ENCODE measurements at regions not wholly inside any gene's neighbourhood (a gene's known extent, or its start where the extent isn't known, plus 50 kb on each side); places are given as distances from the start of the nearest gene placed in this dataset.
A peak's percentile ranks its signal among the peaks of the same experiment; 100 is the strongest.

- DNase-seq (peak in 1 of 2 donors; percentile 38), ATAC-seq (replicated peaks in 1 of 2) (peak; percentile 76 to 88)
- peak overlapping the region; percentile 89 for H3K27ac Mint-ChIP-seq
- peaks cover 0 to 13% of the 10 kb centered on the region in 2 donors for H3K36me3 Mint-ChIP-seq (ENCODE audit: insufficient read depth in 2 of 2)
- peaks cover 61% of the 10 kb centered on the region for H3K4me1 Mint-ChIP-seq (ENCODE audit: low read depth)
- H3K4me3 Mint-ChIP-seq, result peak overlapping the region; percentile 49 to 71
- H3K27me3 Mint-ChIP-seq (ENCODE audit: low read depth), result no peaks in the 10 kb centered on the region
- H3K9me3 Mint-ChIP-seq, result peaks cover 5% of the 10 kb centered on the region in 2 donors
These were observed 100.7 kb downstream of the DUSP6 start for GRCh38 chr12:89251342-89252271.

- Mint-ChIP-seq H3K36me3 (ENCODE audit: insufficient read depth in 2 of 2) (peaks cover 0 to 12% of the 10 kb centered on the region in 2 donors), H3K4me1 (ENCODE audit: low read depth) (peaks cover 69% of the 10 kb centered on the region), H3K27ac (peak overlapping the region; percentile 90), H3K27me3 (ENCODE audit: low read depth) (no peaks in the 10 kb centered on the region), H3K9me3 (peaks cover 5% of the 10 kb centered on the region in 2 donors), H3K4me3 (peak overlapping the region in 1 of 2 donors; percentile 71)
- ATAC-seq (replicated peaks in 1 of 2) (peak; percentile 45 to 56), DNase-seq (no peak)
These were observed 101.7 kb downstream of the DUSP6 start for GRCh38 chr12:89250636-89251035.

- no peak for DNase-seq
- ATAC-seq (replicated peaks in 1 of 2), result no peak
- peaks cover 0 to 11% of the 10 kb centered on the region in 2 donors for H3K36me3 Mint-ChIP-seq (ENCODE audit: insufficient read depth in 2 of 2)
- H3K27ac Mint-ChIP-seq, result peak overlapping the region; percentile 63
- H3K27me3 Mint-ChIP-seq (ENCODE audit: low read depth), result no peaks in the 10 kb centered on the region
- H3K4me1 Mint-ChIP-seq (ENCODE audit: low read depth), result peaks cover 73% of the 10 kb centered on the region
- peak overlapping the region in 1 of 2 donors; percentile 71 for H3K4me3 Mint-ChIP-seq
- peaks cover 5% of the 10 kb centered on the region in 2 donors for H3K9me3 Mint-ChIP-seq
These were observed 102.1 kb downstream of the DUSP6 start for GRCh38 chr12:89250213-89250612.

GRCh38 chr12:89247967-89248366 is 104.3 kb downstream of the DUSP6 start:
- ATAC-seq (replicated peaks in 1 of 2) (no peak), DNase-seq (no peak)
- no peak overlapping the region for H3K4me3 Mint-ChIP-seq
- H3K9me3 Mint-ChIP-seq, result peaks cover 5 to 6% of the 10 kb centered on the region in 2 donors
- H3K36me3 Mint-ChIP-seq (ENCODE audit: insufficient read depth in 2 of 2), result peaks cover 6 to 9% of the 10 kb centered on the region in 2 donors
- H3K27me3 Mint-ChIP-seq (ENCODE audit: low read depth), result no peaks in the 10 kb centered on the region
- H3K27ac Mint-ChIP-seq, result no peak overlapping the region
- peaks cover 78% of the 10 kb centered on the region for H3K4me1 Mint-ChIP-seq (ENCODE audit: low read depth)

- H3K27ac Mint-ChIP-seq, result no peak overlapping the region
These were observed 104.8 kb downstream of the DUSP6 start for GRCh38 chr12:89247541-89247942.

GRCh38 chr12:89245090-89245489 is 107.2 kb downstream of the DUSP6 start:
- peak overlapping the region; percentile 80 for H3K27ac Mint-ChIP-seq
- peak overlapping the region; percentile 2 to 49 for H3K4me3 Mint-ChIP-seq
- ATAC-seq (replicated peaks in 1 of 2), result peak; percentile 74 to 77
- peaks cover 64% of the 10 kb centered on the region for H3K4me1 Mint-ChIP-seq (ENCODE audit: low read depth)
- H3K9me3 Mint-ChIP-seq, result peaks cover 10 to 13% of the 10 kb centered on the region in 2 donors
- DNase-seq, result peak; percentile 55 to 57
- H3K36me3 Mint-ChIP-seq (ENCODE audit: insufficient read depth in 2 of 2), result peaks cover 11 to 19% of the 10 kb centered on the region in 2 donors
- no peaks in the 10 kb centered on the region for H3K27me3 Mint-ChIP-seq (ENCODE audit: low read depth)

More at GRCh38 chr12:89247541-89247942, 104.8 kb downstream of the DUSP6 start:
- DNase-seq (no peak), ATAC-seq (replicated peaks in 1 of 2) (no peak)
- no peaks in the 10 kb centered on the region for H3K27me3 Mint-ChIP-seq (ENCODE audit: low read depth)
- no peak overlapping the region for H3K4me3 Mint-ChIP-seq
- H3K4me1 Mint-ChIP-seq (ENCODE audit: low read depth), result peaks cover 78% of the 10 kb centered on the region
- peaks cover 6 to 10% of the 10 kb centered on the region in 2 donors for H3K36me3 Mint-ChIP-seq (ENCODE audit: insufficient read depth in 2 of 2)
- H3K9me3 Mint-ChIP-seq, result peaks cover 5 to 6% of the 10 kb centered on the region in 2 donors

- peak overlapping the region; percentile 80 for H3K27ac Mint-ChIP-seq
- peaks cover 10 to 13% of the 10 kb centered on the region in 2 donors for H3K9me3 Mint-ChIP-seq
- ATAC-seq (replicated peaks in 1 of 2), result peak; percentile 87 to 90
- peaks cover 61% of the 10 kb centered on the region for H3K4me1 Mint-ChIP-seq (ENCODE audit: low read depth)
- peak; percentile 54 to 60 for DNase-seq
- peak overlapping the region; percentile 2 to 49 for H3K4me3 Mint-ChIP-seq
- H3K36me3 Mint-ChIP-seq (ENCODE audit: insufficient read depth in 2 of 2), result peaks cover 11 to 19% of the 10 kb centered on the region in 2 donors
- no peaks in the 10 kb centered on the region for H3K27me3 Mint-ChIP-seq (ENCODE audit: low read depth)
These were observed 107.8 kb downstream of the DUSP6 start for GRCh38 chr12:89244536-89244935.

- H3K4me3 Mint-ChIP-seq, result peak overlapping the region; percentile 2 to 49
- peaks cover 11 to 19% of the 10 kb centered on the region in 2 donors for H3K36me3 Mint-ChIP-seq (ENCODE audit: insufficient read depth in 2 of 2)
- ATAC-seq (replicated peaks in 1 of 2) (peak; percentile 49 to 62), DNase-seq (peak in 1 of 2 donors; percentile 13)
- H3K27me3 Mint-ChIP-seq (ENCODE audit: low read depth), result no peaks in the 10 kb centered on the region
- H3K4me1 Mint-ChIP-seq (ENCODE audit: low read depth), result peaks cover 62% of the 10 kb centered on the region
- H3K27ac Mint-ChIP-seq, result peak overlapping the region; percentile 80
- H3K9me3 Mint-ChIP-seq, result peaks cover 10 to 13% of the 10 kb centered on the region in 2 donors
These were observed 108.5 kb downstream of the DUSP6 start for GRCh38 chr12:89243771-89244170.

- peaks cover 19 to 21% of the 10 kb centered on the region in 2 donors for H3K9me3 Mint-ChIP-seq
- DNase-seq, result no peak
- ATAC-seq (replicated peaks in 1 of 2), result no peak
- no peak overlapping the region for H3K4me3 Mint-ChIP-seq
- no peak overlapping the region for H3K27ac Mint-ChIP-seq
- H3K36me3 Mint-ChIP-seq (ENCODE audit: insufficient read depth in 2 of 2), result peaks cover 19 to 28% of the 10 kb centered on the region in 2 donors
- no peaks in the 10 kb centered on the region for H3K27me3 Mint-ChIP-seq (ENCODE audit: low read depth)
- peaks cover 69% of the 10 kb centered on the region for H3K4me1 Mint-ChIP-seq (ENCODE audit: low read depth)
These were observed 112.8 kb downstream of the DUSP6 start for GRCh38 chr12:89239534-89239933.

- H3K36me3 Mint-ChIP-seq (ENCODE audit: insufficient read depth in 2 of 2), result peaks cover 15 to 32% of the 10 kb centered on the region in 2 donors
- no peak overlapping the region for H3K4me3 Mint-ChIP-seq
These were observed 113.7 kb downstream of the DUSP6 start for GRCh38 chr12:89238593-89238992.

GRCh38 chr12:89237763-89238162 is 114.5 kb downstream of the DUSP6 start:
- H3K4me1 Mint-ChIP-seq (ENCODE audit: low read depth), result peaks cover 62% of the 10 kb centered on the region

More at GRCh38 chr12:89238593-89238992, 113.7 kb downstream of the DUSP6 start:
- Mint-ChIP-seq H3K27me3 (ENCODE audit: low read depth) (no peaks in the 10 kb centered on the region), H3K9me3 (peaks cover 16 to 21% of the 10 kb centered on the region in 2 donors), H3K4me1 (ENCODE audit: low read depth) (peaks cover 66% of the 10 kb centered on the region), H3K27ac (no peak overlapping the region)
- ATAC-seq (replicated peaks in 1 of 2) (no peak), DNase-seq (no peak)

GRCh38 chr12:89236748-89237383 is 115.4 kb downstream of the DUSP6 start:
- peaks cover 15% of the 10 kb centered on the region in 2 donors for H3K9me3 Mint-ChIP-seq
- peaks cover 64% of the 10 kb centered on the region for H3K4me1 Mint-ChIP-seq (ENCODE audit: low read depth)
- peaks cover 15 to 21% of the 10 kb centered on the region in 2 donors for H3K36me3 Mint-ChIP-seq (ENCODE audit: insufficient read depth in 2 of 2)
- H3K27me3 Mint-ChIP-seq (ENCODE audit: low read depth), result no peaks in the 10 kb centered on the region
- ATAC-seq (replicated peaks in 1 of 2) (no peak), DNase-seq (no peak)
- no peak overlapping the region for H3K27ac Mint-ChIP-seq
- H3K4me3 Mint-ChIP-seq, result peak overlapping the region in 1 of 2 donors; percentile 14

More at GRCh38 chr12:89237763-89238162, 114.5 kb downstream of the DUSP6 start:
- H3K27ac Mint-ChIP-seq, result no peak overlapping the region
- DNase-seq (no peak), ATAC-seq (replicated peaks in 1 of 2) (no peak)
- H3K9me3 Mint-ChIP-seq, result peaks cover 15 to 17% of the 10 kb centered on the region in 2 donors
- peaks cover 15 to 25% of the 10 kb centered on the region in 2 donors for H3K36me3 Mint-ChIP-seq (ENCODE audit: insufficient read depth in 2 of 2)
- H3K4me3 Mint-ChIP-seq, result no peak overlapping the region
- no peaks in the 10 kb centered on the region for H3K27me3 Mint-ChIP-seq (ENCODE audit: low read depth)

GRCh38 chr12:89236237-89236636 is 116.1 kb downstream of the DUSP6 start:
- no peaks in the 10 kb centered on the region for H3K27me3 Mint-ChIP-seq (ENCODE audit: low read depth)
- H3K4me1 Mint-ChIP-seq (ENCODE audit: low read depth), result peaks cover 70% of the 10 kb centered on the region
- H3K36me3 Mint-ChIP-seq (ENCODE audit: insufficient read depth in 2 of 2), result peaks cover 15 to 19% of the 10 kb centered on the region in 2 donors
- H3K4me3 Mint-ChIP-seq, result no peak overlapping the region
- no peak overlapping the region for H3K27ac Mint-ChIP-seq
- peaks cover 13 to 15% of the 10 kb centered on the region in 2 donors for H3K9me3 Mint-ChIP-seq
- ATAC-seq (replicated peaks in 1 of 2) (no peak), DNase-seq (no peak)

All from activated T-cell treated with anti-CD3 and anti-CD28 coated beads, Interleukin-2, amount 50 U/mL, for 72 hours (primary cell).